ENCODE measurements at regions not wholly inside any gene's neighbourhood (a gene's known extent, or its start where the extent isn't known, plus 50 kb on each side); places are given as distances from the start of the nearest gene placed in this dataset.
"Not testable (repeated sequence)": the region's sequence is repeated elsewhere in the genome, so short reads cannot be mapped to it uniquely, and the experiment has no call there.

- H3K36me3 Mint-ChIP-seq = no peaks in the 10 kb centered on the region
- Histone ChIP-seq H3K27me3 (ENCODE audit: control insufficient read depth, insufficient read depth, low read length) (peaks cover 2% of the 10 kb centered on the region), H3K27ac (ENCODE audit: insufficient read depth, low read length, poor library complexity, severe bottlenecking) (no peak overlapping the region), H3K36me3 (ENCODE audit: control insufficient read depth, insufficient read depth, low read length) (no peaks in the 10 kb centered on the region), H3K4me3 (ENCODE audit: low read depth, low read length) (no peak overlapping the region), H3K4me1 (ENCODE audit: control insufficient read depth, insufficient read depth, low read length, poor library complexity, severe bottlenecking) (no peaks in the 10 kb centered on the region), H3K9me3 (ENCODE audit: control insufficient read depth in 2 of 2, low read length in 2 of 2) (no peaks in the 10 kb centered on the region)
- no peak overlapping the region for H3K4me3 Mint-ChIP-seq
- DNase-seq = peak in 1 of 3 donors; percentile 11
- H3K4me1 Mint-ChIP-seq = peaks cover 0 to 2% (median 0%) of the 10 kb centered on the region in 4 donors
- no peak overlapping the region for H3K27ac Mint-ChIP-seq
- no peaks in the 10 kb centered on the region for H3K9me3 Mint-ChIP-seq
- H3K27me3 Mint-ChIP-seq = no peaks in the 10 kb centered on the region
- no peak for ATAC-seq (ENCODE audit: low read depth in 2 of 2)
Measured at GRCh38 chr2:35973132-35973736, 382.3 kb upstream of the CRIM1 start.

- Histone ChIP-seq H3K4me3 (ENCODE audit: low read depth, low read length) (no peak overlapping the region), H3K27ac (ENCODE audit: insufficient read depth, low read length, poor library complexity, severe bottlenecking) (no peak overlapping the region), H3K4me1 (ENCODE audit: control insufficient read depth, insufficient read depth, low read length, poor library complexity, severe bottlenecking) (no peaks in the 10 kb centered on the region), H3K9me3 (ENCODE audit: control insufficient read depth in 2 of 2, low read length in 2 of 2) (no peaks in the 10 kb centered on the region), H3K27me3 (ENCODE audit: control insufficient read depth, insufficient read depth, low read length) (no peaks in the 10 kb centered on the region), H3K36me3 (ENCODE audit: control insufficient read depth, insufficient read depth, low read length) (no peaks in the 10 kb centered on the region)
- DNase-seq = no peak
- no peak for ATAC-seq (ENCODE audit: low read depth in 2 of 2)
- peaks cover 9% of the 10 kb centered on the region for H3K27me3 Mint-ChIP-seq
- H3K9me3 Mint-ChIP-seq = peaks cover 0 to 3% (median 0%) of the 10 kb centered on the region in 7 donors
- H3K27ac Mint-ChIP-seq = no peak overlapping the region
- no peak overlapping the region for H3K4me3 Mint-ChIP-seq
- H3K36me3 Mint-ChIP-seq = no peaks in the 10 kb centered on the region
- H3K4me1 Mint-ChIP-seq = no peaks in the 10 kb centered on the region
Measured at GRCh38 chr2:35963824-35964223, 391.8 kb upstream of the CRIM1 start.

- Mint-ChIP-seq H3K9me3 (peaks cover 0 to 3% (median 0%) of the 10 kb centered on the region in 7 donors), H3K4me3 (peak overlapping the region in 1 of 4 donors; percentile 27), H3K27me3 (peaks cover 9% of the 10 kb centered on the region), H3K4me1 (no peaks in the 10 kb centered on the region), H3K27ac (no peak overlapping the region), H3K36me3 (no peaks in the 10 kb centered on the region)
- no peaks in the 10 kb centered on the region for H3K4me1 ChIP-seq (ENCODE audit: control insufficient read depth, insufficient read depth, low read length, poor library complexity, severe bottlenecking)
- DNase-seq (no peak), ATAC-seq (ENCODE audit: low read depth in 2 of 2) (no peak)
- H3K9me3 ChIP-seq (ENCODE audit: control insufficient read depth in 2 of 2, low read length in 2 of 2) = no peaks in the 10 kb centered on the region
- H3K27ac ChIP-seq (ENCODE audit: insufficient read depth, low read length, poor library complexity, severe bottlenecking) = no peak overlapping the region
- H3K36me3 ChIP-seq (ENCODE audit: control insufficient read depth, insufficient read depth, low read length) = no peaks in the 10 kb centered on the region
- H3K4me3 ChIP-seq (ENCODE audit: low read depth, low read length) = no peak overlapping the region
- no peaks in the 10 kb centered on the region for H3K27me3 ChIP-seq (ENCODE audit: control insufficient read depth, insufficient read depth, low read length)
Measured at GRCh38 chr2:35963357-35963756, 392.2 kb upstream of the CRIM1 start.

- H3K9me3 Mint-ChIP-seq = peaks cover 0 to 3% (median 0%) of the 10 kb centered on the region in 7 donors
- no peak overlapping the region for H3K27ac Mint-ChIP-seq
- ATAC-seq (ENCODE audit: low read depth in 2 of 2) (no peak), DNase-seq (no peak)
- no peaks in the 10 kb centered on the region for H3K36me3 Mint-ChIP-seq
- H3K4me3 Mint-ChIP-seq = no peak overlapping the region
- Histone ChIP-seq H3K4me1 (ENCODE audit: control insufficient read depth, insufficient read depth, low read length, poor library complexity, severe bottlenecking) (no peaks in the 10 kb centered on the region), H3K27me3 (ENCODE audit: control insufficient read depth, insufficient read depth, low read length) (no peaks in the 10 kb centered on the region), H3K36me3 (ENCODE audit: control insufficient read depth, insufficient read depth, low read length) (no peaks in the 10 kb centered on the region), H3K9me3 (ENCODE audit: control insufficient read depth in 2 of 2, low read length in 2 of 2) (no peaks in the 10 kb centered on the region), H3K27ac (ENCODE audit: insufficient read depth, low read length, poor library complexity, severe bottlenecking) (no peak overlapping the region), H3K4me3 (ENCODE audit: low read depth, low read length) (no peak overlapping the region)
- no peaks in the 10 kb centered on the region for H3K4me1 Mint-ChIP-seq
- H3K27me3 Mint-ChIP-seq = peaks cover 9% of the 10 kb centered on the region
Measured at GRCh38 chr2:35962585-35963146, 392.9 kb upstream of the CRIM1 start.

- no peak overlapping the region for H3K4me3 ChIP-seq (ENCODE audit: low read depth, low read length)
- H3K9me3 ChIP-seq (ENCODE audit: control insufficient read depth in 2 of 2, low read length in 2 of 2) = no peaks in the 10 kb centered on the region
- no peaks in the 10 kb centered on the region for H3K4me1 ChIP-seq (ENCODE audit: control insufficient read depth, insufficient read depth, low read length, poor library complexity, severe bottlenecking)
- Mint-ChIP-seq H3K36me3 (no peaks in the 10 kb centered on the region), H3K4me3 (no peak overlapping the region), H3K4me1 (no peaks in the 10 kb centered on the region), H3K27me3 (peaks cover 9% of the 10 kb centered on the region), H3K9me3 (peaks cover 0 to 3% (median 0%) of the 10 kb centered on the region in 7 donors), H3K27ac (no peak overlapping the region)
- DNase-seq (no peak), ATAC-seq (ENCODE audit: low read depth in 2 of 2) (no peak)
- no peaks in the 10 kb centered on the region for H3K27me3 ChIP-seq (ENCODE audit: control insufficient read depth, insufficient read depth, low read length)
- no peak overlapping the region for H3K27ac ChIP-seq (ENCODE audit: insufficient read depth, low read length, poor library complexity, severe bottlenecking)
- H3K36me3 ChIP-seq (ENCODE audit: control insufficient read depth, insufficient read depth, low read length) = no peaks in the 10 kb centered on the region
Measured at GRCh38 chr2:35960596-35960995, 395.0 kb upstream of the CRIM1 start.

- not testable (repeated sequence) for H3K9me3 Mint-ChIP-seq, H3K4me3 Mint-ChIP-seq, H3K36me3 Mint-ChIP-seq
Measured at GRCh38 chr2:35957053-35957452, 398.5 kb upstream of the CRIM1 start.

GRCh38 chr2:35946478-35946877 lies 409.1 kb upstream of the CRIM1 start:
- peaks cover 4% of the 10 kb centered on the region for H3K27me3 Mint-ChIP-seq
- no peaks in the 10 kb centered on the region for H3K4me1 ChIP-seq (ENCODE audit: control insufficient read depth, insufficient read depth, low read length, poor library complexity, severe bottlenecking)
- H3K36me3 ChIP-seq (ENCODE audit: control insufficient read depth, insufficient read depth, low read length) = no peaks in the 10 kb centered on the region
- no peak overlapping the region for H3K4me3 Mint-ChIP-seq
- no peaks in the 10 kb centered on the region for H3K9me3 ChIP-seq (ENCODE audit: control insufficient read depth in 2 of 2, low read length in 2 of 2)
- no peak overlapping the region for H3K27ac Mint-ChIP-seq
- no peaks in the 10 kb centered on the region for H3K36me3 Mint-ChIP-seq
- no peaks in the 10 kb centered on the region for H3K27me3 ChIP-seq (ENCODE audit: control insufficient read depth, insufficient read depth, low read length)
- no peak overlapping the region for H3K4me3 ChIP-seq (ENCODE audit: low read depth, low read length)
- no peaks in the 10 kb centered on the region for H3K9me3 Mint-ChIP-seq
- no peak overlapping the region for H3K27ac ChIP-seq (ENCODE audit: insufficient read depth, low read length, poor library complexity, severe bottlenecking)
- no peaks in the 10 kb centered on the region for H3K4me1 Mint-ChIP-seq
- ATAC-seq (ENCODE audit: low read depth in 2 of 2) = no peak
- DNase-seq = no peak

More at GRCh38 chr2:35957053-35957452, 398.5 kb upstream of the CRIM1 start:
- DNase-seq; H3K27ac Mint-ChIP-seq; H3K36me3 ChIP-seq (ENCODE audit: control insufficient read depth, insufficient read depth, low read length); H3K27me3 ChIP-seq (ENCODE audit: control insufficient read depth, insufficient read depth, low read length); H3K4me3 ChIP-seq (ENCODE audit: low read depth, low read length); ATAC-seq (ENCODE audit: low read depth in 2 of 2); H3K27ac ChIP-seq (ENCODE audit: insufficient read depth, low read length, poor library complexity, severe bottlenecking); H3K4me1 ChIP-seq (ENCODE audit: control insufficient read depth, insufficient read depth, low read length, poor library complexity, severe bottlenecking); H3K9me3 ChIP-seq (ENCODE audit: control insufficient read depth in 2 of 2, low read length in 2 of 2); H3K4me1 Mint-ChIP-seq; H3K27me3 Mint-ChIP-seq: not testable (repeated sequence)

- Mint-ChIP-seq H3K36me3 (no peaks in the 10 kb centered on the region), H3K9me3 (no peaks in the 10 kb centered on the region)
- H3K9me3 ChIP-seq (ENCODE audit: control insufficient read depth in 2 of 2, low read length in 2 of 2) = no peaks in the 10 kb centered on the region
Measured at GRCh38 chr2:35938838-35939237, 416.7 kb upstream of the CRIM1 start.

More at GRCh38 chr2:35938838-35939237, 416.7 kb upstream of the CRIM1 start:
- H3K27me3 Mint-ChIP-seq = peaks cover 4% of the 10 kb centered on the region
- H3K27ac Mint-ChIP-seq = no peak overlapping the region
- Histone ChIP-seq H3K4me3 (ENCODE audit: low read depth, low read length) (no peak overlapping the region), H3K4me1 (ENCODE audit: control insufficient read depth, insufficient read depth, low read length, poor library complexity, severe bottlenecking) (no peaks in the 10 kb centered on the region), H3K27me3 (ENCODE audit: control insufficient read depth, insufficient read depth, low read length) (peaks cover 2% of the 10 kb centered on the region), H3K36me3 (ENCODE audit: control insufficient read depth, insufficient read depth, low read length) (no peaks in the 10 kb centered on the region), H3K27ac (ENCODE audit: insufficient read depth, low read length, poor library complexity, severe bottlenecking) (no peak overlapping the region)
- H3K4me1 Mint-ChIP-seq = no peaks in the 10 kb centered on the region
- DNase-seq (no peak), ATAC-seq (ENCODE audit: low read depth in 2 of 2) (no peak)
- no peak overlapping the region for H3K4me3 Mint-ChIP-seq

Data from CD4-positive, CD25-positive, alpha-beta regulatory T cell (primary cell).